Breast epithelium (tissue), 4 donors: ENCODE measurements at regions not wholly inside any gene's neighbourhood (a gene's known extent, or its start where the extent isn't known, plus 50 kb on each side); places are given as distances from the start of the nearest gene placed in this dataset.

Experiments used
- DNase-seq, 2 donors: peaks; one replicate each; pipeline ENCODE4 v3.0.0-alpha.2; 2019; ENCODE audit warnings: low spot score in 2 of 2
- H3K27ac ChIP-seq, 2 donors: fragments of 200-600 bp; sonication (generic) in 1 of 2; one replicate each; pipeline ENCODE4 v1.5.1; 2016 to 2019; ENCODE audit warnings: mild to moderate bottlenecking in 1 of 2
- H3K27me3 ChIP-seq, 2 donors: fragments of 200-600 bp; sonication (generic) in 1 of 2; one replicate each; pipeline versions ENCODE4 v1.5.1 to v1.6.0; 2017 to 2019; ENCODE audit warnings: control low read depth in 1 of 2, mild to moderate bottlenecking in 1 of 2
- H3K36me3 ChIP-seq: fragments of 200-600 bp; one replicate; pipeline ENCODE4 v1.5.1; 2019
- H3K4me1 ChIP-seq, 2 donors: fragments of 200-600 bp; sonication (generic); one replicate each; pipeline ENCODE4 v1.5.1; 2016 to 2019; ENCODE audit warnings: control low read depth in 1 of 2
- H3K4me3 ChIP-seq, 3 donors: fragments of 200-600 bp; sonication (generic); 1 replicate in 2 of 3; 2 replicates in 1 of 3; pipeline ENCODE4 v1.5.1; 2016 to 2019; ENCODE audit warnings: mild to moderate bottlenecking in 3 of 3, moderate library complexity in 2 of 3
- H3K9me3 ChIP-seq, 2 donors: fragments of 200-600 bp; sonication (generic) in 1 of 2; one replicate each; pipeline ENCODE4 v1.5.1; 2016 to 2019; ENCODE audit warnings: control low read depth in 1 of 2
- POLR2A ChIP-seq: fragments of 450-650 bp; IDR thresholded peaks from one replicate; pipeline ENCODE4 v1.6.1; 2016; ENCODE audit warnings: antibody characterized with exemption, mild to moderate bottlenecking, moderate library complexity
- POLR2AphosphoS5 ChIP-seq, 3 donors: sonication (generic); formaldehyde crosslinking; IDR thresholded peaks; one replicate each; pipeline ENCODE4 v1.6.1; 2017; ENCODE audit warnings: antibody characterized with exemption in 3 of 3
- intact Hi-C: fragments of 100-400 bp; cut with DNase I; formaldehyde crosslinking; loops from one replicate; pipeline ENCODE4 v1.15.1; 2023; ENCODE audit warnings: low total_unique reads
- TF ChIP-seq, protein P1 (sequence below), 3 donors: fragments of 450-650 bp; IDR thresholded peaks; one replicate each; pipeline ENCODE4 v1.5.1; 2016 to 2017; ENCODE audit warnings: antibody characterized with exemption in 3 of 3, mild to moderate bottlenecking in 3 of 3, moderate library complexity in 3 of 3

DNA sequence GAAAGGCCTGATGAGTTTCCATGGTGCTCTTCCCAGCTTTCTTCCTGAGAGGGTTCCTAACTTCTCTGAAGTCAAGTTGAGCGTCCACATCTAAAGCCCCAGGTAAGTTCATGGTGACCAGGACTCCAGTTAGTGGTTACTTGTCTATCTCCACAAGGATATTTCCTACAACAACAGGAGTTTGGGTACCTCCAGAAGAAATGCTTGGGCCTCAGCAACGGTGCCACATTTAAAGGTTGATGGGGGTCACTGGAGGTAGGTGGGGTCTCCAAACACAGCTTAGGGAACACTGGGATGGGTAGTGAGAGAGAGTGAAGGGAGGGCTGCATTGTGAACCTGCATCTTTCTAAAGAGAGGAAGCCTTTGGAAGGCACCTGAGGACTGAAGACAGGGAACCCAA is 123.4 kb downstream of the BOD1 start:
- Histone ChIP-seq H3K4me3 (no peak overlapping the region), H3K9me3 (no peaks in the 10 kb centered on the region), H3K4me1 (peaks cover 0 to 4% of the 10 kb centered on the region in 2 donors), H3K36me3 (no peaks in the 10 kb centered on the region), H3K27me3 (no peaks in the 10 kb centered on the region), H3K27ac (no peak overlapping the region)
- DNase-seq, result no peak
- intact Hi-C loops, result loop anchor here (5.0 kb wide), 1 partner anchor 166 kb away; the partner anchor contains the start of gene STC2
- TF ChIP-seq POLR2A, result no peak
- no peak for TF ChIP-seq POLR2AphosphoS5 (IDR thresholded peaks at IDR 0.05)
- TF ChIP-seq, protein P1, sequence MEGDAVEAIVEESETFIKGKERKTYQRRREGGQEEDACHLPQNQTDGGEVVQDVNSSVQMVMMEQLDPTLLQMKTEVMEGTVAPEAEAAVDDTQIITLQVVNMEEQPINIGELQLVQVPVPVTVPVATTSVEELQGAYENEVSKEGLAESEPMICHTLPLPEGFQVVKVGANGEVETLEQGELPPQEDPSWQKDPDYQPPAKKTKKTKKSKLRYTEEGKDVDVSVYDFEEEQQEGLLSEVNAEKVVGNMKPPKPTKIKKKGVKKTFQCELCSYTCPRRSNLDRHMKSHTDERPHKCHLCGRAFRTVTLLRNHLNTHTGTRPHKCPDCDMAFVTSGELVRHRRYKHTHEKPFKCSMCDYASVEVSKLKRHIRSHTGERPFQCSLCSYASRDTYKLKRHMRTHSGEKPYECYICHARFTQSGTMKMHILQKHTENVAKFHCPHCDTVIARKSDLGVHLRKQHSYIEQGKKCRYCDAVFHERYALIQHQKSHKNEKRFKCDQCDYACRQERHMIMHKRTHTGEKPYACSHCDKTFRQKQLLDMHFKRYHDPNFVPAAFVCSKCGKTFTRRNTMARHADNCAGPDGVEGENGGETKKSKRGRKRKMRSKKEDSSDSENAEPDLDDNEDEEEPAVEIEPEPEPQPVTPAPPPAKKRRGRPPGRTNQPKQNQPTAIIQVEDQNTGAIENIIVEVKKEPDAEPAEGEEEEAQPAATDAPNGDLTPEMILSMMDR (IDR thresholded peaks at IDR 0.05), result no peak

DNA sequence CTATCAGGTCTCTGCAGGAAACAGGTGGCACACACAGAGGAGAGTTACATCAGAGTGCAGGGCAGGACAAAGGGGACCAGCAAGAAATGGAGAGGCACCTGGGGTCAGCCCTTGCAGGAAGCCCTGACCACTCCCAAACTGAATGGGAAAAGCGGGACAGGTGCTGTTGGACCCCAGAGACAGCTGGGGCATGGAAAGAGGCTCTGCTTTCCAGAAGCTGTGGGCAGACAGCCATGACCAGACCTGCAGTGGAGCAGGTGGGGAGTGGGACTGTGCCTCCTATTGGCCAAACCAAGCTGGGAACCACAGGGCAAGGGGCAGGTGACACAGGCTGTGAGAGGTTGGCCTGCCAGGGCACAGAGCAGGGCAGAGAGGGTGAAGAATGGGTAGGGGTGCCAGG is 125.8 kb downstream of the BOD1 start:
- no peak overlapping the region for H3K4me3 ChIP-seq
- H3K4me1 ChIP-seq, result no peaks in the 10 kb centered on the region
- no peaks in the 10 kb centered on the region for H3K9me3 ChIP-seq
- H3K27ac ChIP-seq, result no peak overlapping the region
- DNase-seq, result no peak
- intact Hi-C loops, result loop anchor here (5.0 kb wide), 1 partner anchor 163 kb away; the partner anchor contains the start of gene STC2
- TF ChIP-seq POLR2A (no peak), POLR2AphosphoS5 (IDR thresholded peaks at IDR 0.05) (no peak)
- TF ChIP-seq, protein P1 (IDR thresholded peaks at IDR 0.05), result no peak
- H3K36me3 ChIP-seq, result no peaks in the 10 kb centered on the region
- no peaks in the 10 kb centered on the region for H3K27me3 ChIP-seq

DNA sequence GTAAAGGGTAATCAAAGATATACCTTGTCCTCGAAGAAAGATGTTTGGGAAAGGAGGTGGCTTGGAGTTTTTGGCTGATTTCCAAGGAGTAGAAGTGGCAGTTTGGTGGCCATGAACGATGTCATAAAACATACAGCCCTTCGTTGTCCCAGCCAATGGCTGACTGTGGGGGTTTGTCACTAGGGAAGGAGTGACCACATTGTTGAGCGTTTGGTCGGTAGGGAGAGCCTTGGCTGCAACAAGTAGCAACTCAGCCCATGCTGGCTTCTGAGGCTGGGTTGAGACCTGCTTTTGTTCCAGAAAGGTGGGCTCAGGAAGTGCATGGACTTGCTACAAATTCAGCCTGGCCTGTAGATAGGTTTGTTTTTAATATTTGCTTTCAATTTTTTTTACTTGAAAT is 128.3 kb downstream of the BOD1 start:
- Histone ChIP-seq H3K9me3 (no peaks in the 10 kb centered on the region), H3K27ac (peak overlapping the region; percentile 77 to 82), H3K4me1 (no peaks in the 10 kb centered on the region), H3K36me3 (no peaks in the 10 kb centered on the region), H3K4me3 (no peak overlapping the region), H3K27me3 (no peaks in the 10 kb centered on the region)
- TF ChIP-seq, protein P1 (IDR thresholded peaks at IDR 0.05), result no peak
- TF ChIP-seq POLR2AphosphoS5 (IDR thresholded peaks at IDR 0.05) (no peak), POLR2A (no peak)
- DNase-seq, result no peak
- intact Hi-C loops, result no loop called here

DNA sequence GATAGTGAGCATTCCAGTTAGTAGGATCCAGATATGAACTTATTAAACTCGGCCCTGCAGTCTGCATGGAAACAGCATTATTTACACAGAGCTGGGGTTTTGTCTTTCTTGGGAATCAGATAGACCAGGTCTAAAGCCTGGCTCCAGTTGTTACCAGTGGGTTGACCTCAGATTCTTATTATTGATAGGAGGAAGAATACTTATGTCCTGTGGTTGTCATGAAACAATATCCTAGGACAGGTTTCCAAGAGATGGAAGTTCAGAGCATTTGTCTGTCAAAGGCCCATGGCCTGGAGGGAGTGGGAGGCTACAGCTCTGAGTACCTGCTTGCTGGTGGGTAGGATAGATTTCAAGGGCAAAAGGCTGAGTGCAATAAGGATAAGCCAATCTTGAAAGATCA is 129.2 kb downstream of the BOD1 start:
- Histone ChIP-seq H3K27ac (peak overlapping the region; percentile 77 to 82), H3K36me3 (no peaks in the 10 kb centered on the region), H3K4me1 (no peaks in the 10 kb centered on the region), H3K4me3 (no peak overlapping the region), H3K9me3 (no peaks in the 10 kb centered on the region), H3K27me3 (no peaks in the 10 kb centered on the region)
- TF ChIP-seq POLR2A, result no peak
- TF ChIP-seq POLR2AphosphoS5 (IDR thresholded peaks at IDR 0.05), result no peak
- TF ChIP-seq, protein P1 (IDR thresholded peaks at IDR 0.05), result no peak
- intact Hi-C loops, result no loop called here
- DNase-seq, result no peak

DNA sequence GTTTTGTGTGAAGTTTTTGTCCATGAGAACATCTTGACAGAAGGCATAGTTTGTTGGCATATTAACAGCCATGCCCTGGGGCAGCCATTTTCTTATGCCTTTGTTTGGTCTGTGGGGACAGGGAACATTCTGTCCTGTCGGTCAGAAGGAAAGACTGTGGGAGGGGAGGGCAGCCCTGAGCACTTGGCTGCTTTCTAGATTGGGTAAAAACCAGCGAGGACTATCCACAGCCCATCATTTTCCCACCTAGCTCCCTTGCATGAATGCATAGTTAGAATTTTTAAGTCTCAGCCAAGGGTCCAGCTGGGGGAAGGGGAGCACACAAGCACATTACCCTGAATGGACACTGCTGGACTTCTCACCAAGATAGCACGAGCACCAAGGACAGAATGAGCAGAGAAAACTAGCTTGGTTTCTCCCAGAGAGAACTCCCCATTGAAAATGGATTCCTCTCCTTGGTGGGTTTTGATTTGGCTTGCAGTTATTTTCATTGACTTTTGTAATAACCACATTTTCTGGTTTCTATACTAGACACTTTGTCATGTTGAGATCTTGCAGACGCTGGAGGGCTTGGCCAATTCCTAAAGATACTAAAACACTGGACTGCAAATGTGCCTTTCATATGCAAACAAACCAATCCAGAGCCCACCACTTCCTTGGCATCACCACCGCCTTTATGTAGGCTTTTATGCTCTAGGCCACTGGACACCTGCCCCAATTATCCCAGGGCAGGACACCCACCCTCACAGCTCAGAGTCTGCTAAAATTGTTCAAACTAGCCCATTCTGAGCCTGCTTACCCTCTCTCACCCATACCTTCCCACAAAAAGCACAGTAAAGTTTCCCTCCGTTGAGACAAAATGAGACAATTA is 129.9 kb downstream of the BOD1 start:
- H3K36me3 ChIP-seq, result no peaks in the 10 kb centered on the region
- peak overlapping the region; percentile 77 to 82 for H3K27ac ChIP-seq
- TF ChIP-seq POLR2AphosphoS5 (IDR thresholded peaks at IDR 0.05), result peak; percentile 51 to 81 (median 63)
- no peak for TF ChIP-seq POLR2A
- no peak overlapping the region for H3K4me3 ChIP-seq
- no peaks in the 10 kb centered on the region for H3K4me1 ChIP-seq
- intact Hi-C loops, result no loop called here
- no peaks in the 10 kb centered on the region for H3K27me3 ChIP-seq
- no peaks in the 10 kb centered on the region for H3K9me3 ChIP-seq
- peak; percentile 90 to 96 for DNase-seq
